22Rv1 (cell line): ENCODE measurements at regions not wholly inside any gene's neighbourhood (a gene's known extent, or its start where the extent isn't known, plus 50 kb on each side); places are given as distances from the start of the nearest gene placed in this dataset.

ENCODE experiments used
- ZFX ChIP-seq: fragments of 450-650 bp; IDR thresholded peaks from 2 replicates; pipeline ENCODE4 v1.6.1; 2017; ENCODE audit warnings: antibody characterized with exemption, borderline replicate concordance
- TF ChIP-seq, protein P1 (sequence below): fragments of 450-650 bp; IDR thresholded peaks from 2 replicates; pipeline ENCODE4 v1.5.1; 2017; ENCODE audit warnings: mild to moderate bottlenecking

DNA sequence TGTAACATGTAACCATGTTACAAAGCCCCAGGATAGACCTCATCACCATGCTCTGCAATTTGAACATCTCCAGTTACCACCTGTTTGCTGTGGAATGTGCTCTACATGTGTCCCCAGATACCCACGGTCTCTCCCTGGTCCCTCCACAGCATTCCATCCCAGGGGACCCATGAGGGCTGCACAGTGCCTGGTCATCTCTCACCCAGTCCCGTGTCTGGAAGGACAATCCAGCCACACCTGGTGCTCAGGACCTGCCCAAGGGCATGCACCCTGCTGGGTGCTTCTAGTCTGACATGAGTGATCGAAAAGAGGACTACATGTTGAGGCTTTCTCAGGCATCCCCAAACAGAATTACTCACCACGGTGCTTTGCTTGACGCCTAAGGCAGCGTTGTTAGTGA, 119.6 kb upstream of the ATP10A start:
- TF ChIP-seq, protein P1, sequence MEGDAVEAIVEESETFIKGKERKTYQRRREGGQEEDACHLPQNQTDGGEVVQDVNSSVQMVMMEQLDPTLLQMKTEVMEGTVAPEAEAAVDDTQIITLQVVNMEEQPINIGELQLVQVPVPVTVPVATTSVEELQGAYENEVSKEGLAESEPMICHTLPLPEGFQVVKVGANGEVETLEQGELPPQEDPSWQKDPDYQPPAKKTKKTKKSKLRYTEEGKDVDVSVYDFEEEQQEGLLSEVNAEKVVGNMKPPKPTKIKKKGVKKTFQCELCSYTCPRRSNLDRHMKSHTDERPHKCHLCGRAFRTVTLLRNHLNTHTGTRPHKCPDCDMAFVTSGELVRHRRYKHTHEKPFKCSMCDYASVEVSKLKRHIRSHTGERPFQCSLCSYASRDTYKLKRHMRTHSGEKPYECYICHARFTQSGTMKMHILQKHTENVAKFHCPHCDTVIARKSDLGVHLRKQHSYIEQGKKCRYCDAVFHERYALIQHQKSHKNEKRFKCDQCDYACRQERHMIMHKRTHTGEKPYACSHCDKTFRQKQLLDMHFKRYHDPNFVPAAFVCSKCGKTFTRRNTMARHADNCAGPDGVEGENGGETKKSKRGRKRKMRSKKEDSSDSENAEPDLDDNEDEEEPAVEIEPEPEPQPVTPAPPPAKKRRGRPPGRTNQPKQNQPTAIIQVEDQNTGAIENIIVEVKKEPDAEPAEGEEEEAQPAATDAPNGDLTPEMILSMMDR = no peak
- TF ChIP-seq ZFX = no peak
